Mesenchymal stem cell (in vitro differentiated cells and primary cell): ENCODE measurements at regions not wholly inside any gene's neighbourhood (a gene's known extent, or its start where the extent isn't known, plus 50 kb on each side); places are given as distances from the start of the nearest gene placed in this dataset.

Experiments
- DNase-seq: peaks from one replicate; pipeline ENCODE4 v3.0.0-alpha.2; 2013
- H2AFZ ChIP-seq: one replicate; pipeline ENCODE4 v1.6.1; 2013; ENCODE audit warnings: low read depth, mild to moderate bottlenecking, control low read depth, inconsistent platforms, low read length, moderate library complexity
- H2AK5ac ChIP-seq: 2 replicates; pipeline ENCODE4 v1.6.1; 2013; ENCODE audit warnings: low read length, moderate library complexity, mild to moderate bottlenecking, inconsistent platforms; ENCODE audit not compliant: severe bottlenecking
- H2BK120ac ChIP-seq: one replicate; pipeline ENCODE4 v1.6.1; 2013; ENCODE audit warnings: low read depth, mild to moderate bottlenecking, inconsistent platforms, low read length, moderate library complexity
- H2BK12ac ChIP-seq, 2 experiments: one replicate each; pipeline ENCODE4 v1.6.1; 2013; ENCODE audit warnings: inconsistent platforms in 2 of 2, low read length in 2 of 2, mild to moderate bottlenecking in 2 of 2, moderate library complexity in 2 of 2, control low read depth in 1 of 2
- H2BK15ac ChIP-seq: one replicate; pipeline ENCODE4 v1.6.1; 2013; ENCODE audit warnings: mild to moderate bottlenecking, low read depth, inconsistent platforms; ENCODE audit not compliant: poor library complexity, severe bottlenecking
- H2BK5ac ChIP-seq: 2 replicates; pipeline ENCODE4 v1.6.1; 2013; ENCODE audit warnings: low read depth, mild to moderate bottlenecking, low read length, control low read depth, inconsistent platforms; ENCODE audit not compliant: poor library complexity, severe bottlenecking
- H3K14ac ChIP-seq, 2 experiments: one replicate each; pipeline ENCODE4 v1.6.1; 2013; ENCODE audit warnings: inconsistent platforms in 2 of 2, low read length in 2 of 2, control low read depth in 1 of 2, mild to moderate bottlenecking in 1 of 2, moderate library complexity in 1 of 2
- H3K18ac ChIP-seq, 2 experiments: one replicate each; pipeline ENCODE4 v1.6.1; 2013; ENCODE audit warnings: inconsistent platforms in 2 of 2, low read length in 2 of 2, control low read depth in 1 of 2, low read depth in 1 of 2, mild to moderate bottlenecking in 1 of 2
- H3K23ac ChIP-seq, 2 experiments: one replicate each; pipeline ENCODE4 v1.6.1; 2013; ENCODE audit warnings: inconsistent platforms in 2 of 2, low read length in 2 of 2, mild to moderate bottlenecking in 2 of 2, moderate library complexity in 2 of 2, control low read depth in 1 of 2
- H3K27ac ChIP-seq: 2 replicates; pipeline ENCODE4 v1.5.1; 2013; ENCODE audit warnings: mild to moderate bottlenecking, moderate library complexity, low read length, control low read depth, inconsistent platforms; ENCODE audit not compliant: poor library complexity, severe bottlenecking
- H3K27me3 ChIP-seq, 2 experiments: 2 replicates each; pipeline versions ENCODE4 v1.6.1 to v1.7.0; 2013; ENCODE audit warnings: low read length in 2 of 2, mild to moderate bottlenecking in 2 of 2, moderate library complexity in 2 of 2, control low read depth in 1 of 2, inconsistent platforms in 1 of 2; ENCODE audit not compliant: control insufficient read depth in 1 of 2, insufficient read depth in 1 of 2
- H3K36me3 ChIP-seq, 2 experiments: 2 replicates each; pipeline versions ENCODE4 v1.6.1 to v1.7.0; 2013; ENCODE audit warnings: low read length in 2 of 2, control low read depth in 1 of 2, inconsistent platforms in 1 of 2, low read depth in 1 of 2, mild to moderate bottlenecking in 1 of 2; ENCODE audit not compliant: insufficient read depth in 2 of 2, control insufficient read depth in 1 of 2
- H3K4ac ChIP-seq, 2 experiments: one replicate each; pipeline ENCODE4 v1.6.1; 2013; ENCODE audit warnings: inconsistent platforms in 2 of 2, low read length in 2 of 2, mild to moderate bottlenecking in 2 of 2, moderate library complexity in 2 of 2, control low read depth in 1 of 2, low read depth in 1 of 2
- H3K4me1 ChIP-seq: 2 replicates; pipeline ENCODE4 v1.6.1; 2013; ENCODE audit warnings: low read depth, low read length, control low read depth; ENCODE audit not compliant: control insufficient read depth, insufficient read depth
- H3K4me2 ChIP-seq: 2 replicates; pipeline ENCODE4 v1.6.1; 2013; ENCODE audit warnings: low read length, mild to moderate bottlenecking, inconsistent platforms; ENCODE audit not compliant: poor library complexity, severe bottlenecking
- H3K4me3 ChIP-seq, 2 experiments: 2 replicates each; pipeline versions ENCODE4 v1.5.1 to v1.7.0; 2013; ENCODE audit warnings: low read length in 2 of 2, mild to moderate bottlenecking in 2 of 2, control low read depth in 1 of 2, low read depth in 1 of 2; ENCODE audit not compliant: insufficient read depth in 1 of 2
- H3K79me1 ChIP-seq: replicated peaks from 2 replicates; pipeline ENCODE4 v1.6.1; 2013; ENCODE audit warnings: mild to moderate bottlenecking, control low read depth, low read length, inconsistent platforms; ENCODE audit not compliant: poor library complexity, severe bottlenecking
- H3K9ac ChIP-seq: 2 replicates; pipeline ENCODE4 v1.7.0; 2013; ENCODE audit warnings: mild to moderate bottlenecking, low read length, moderate library complexity
- H3K9me3 ChIP-seq: 2 replicates; pipeline ENCODE4 v1.7.0; 2013; ENCODE audit warnings: mild to moderate bottlenecking, low read length; ENCODE audit not compliant: control insufficient read depth
- H4K8ac ChIP-seq: one replicate; pipeline ENCODE4 v1.6.1; 2013; ENCODE audit warnings: inconsistent platforms, mild to moderate bottlenecking, low read length, moderate library complexity
- H4K91ac ChIP-seq: one replicate; pipeline ENCODE4 v1.6.1; 2013; ENCODE audit warnings: mild to moderate bottlenecking, low read length, inconsistent platforms
- WGBS: methylation state at CpG from one replicate; pipeline ENCODE4 v1.1.7; 2013; ENCODE audit warnings: mixed read lengths; 5-methylcytosine and 5-hydroxymethylcytosine counted together

- Histone ChIP-seq H3K27me3 (peaks cover 44 to 58% of the 10 kb centered on the region in 2 experiments), H3K18ac (no peak overlapping the region), H3K36me3 (no peaks in the 10 kb centered on the region), H3K79me1 (no peaks in the 10 kb centered on the region), H2BK12ac (no peak overlapping the region), H2BK120ac (no peak overlapping the region), H3K27ac (no peak overlapping the region), H3K14ac (no peak overlapping the region), H2AK5ac (no peak overlapping the region), H2BK5ac (no peak overlapping the region), H3K9ac (no peak overlapping the region), H3K9me3 (no peaks in the 10 kb centered on the region), H4K8ac (no peak overlapping the region), H3K4me2 (no peak overlapping the region), H3K4me1 (no peaks in the 10 kb centered on the region), H2AFZ (no peak overlapping the region), H4K91ac (no peak overlapping the region), H2BK15ac (no peak overlapping the region), H3K4ac (no peak overlapping the region), H3K4me3 (no peak overlapping the region), H3K23ac (no peak overlapping the region)
- no peak for DNase-seq
- 62% methylated on average over 15 of the region's 16 CpGs for WGBS
These were observed 140.5 kb upstream of the LHX5 start for GRCh38 chr12:113612076-113612728.

- no peak overlapping the region for H2AK5ac ChIP-seq
- WGBS, result 83% methylated on average over 8 of the region's 8 CpGs
- no peak for DNase-seq
- no peak overlapping the region for H2BK5ac ChIP-seq
- no peak overlapping the region for H3K4me2 ChIP-seq
- no peak overlapping the region for H3K4me3 ChIP-seq
- peaks cover 44 to 56% of the 10 kb centered on the region in 2 experiments for H3K27me3 ChIP-seq
- H3K23ac ChIP-seq, result no peak overlapping the region
- H3K4ac ChIP-seq, result no peak overlapping the region
- H3K4me1 ChIP-seq, result no peaks in the 10 kb centered on the region
- H2BK15ac ChIP-seq, result no peak overlapping the region
- no peaks in the 10 kb centered on the region for H3K79me1 ChIP-seq
- H3K14ac ChIP-seq, result no peak overlapping the region
- no peaks in the 10 kb centered on the region for H3K36me3 ChIP-seq
- no peak overlapping the region for H4K91ac ChIP-seq
- no peak overlapping the region for H4K8ac ChIP-seq
- no peak overlapping the region for H2AFZ ChIP-seq
- no peak overlapping the region for H3K9ac ChIP-seq
- no peak overlapping the region for H3K18ac ChIP-seq
- H3K9me3 ChIP-seq, result no peaks in the 10 kb centered on the region
- no peak overlapping the region for H2BK12ac ChIP-seq
- no peak overlapping the region for H3K27ac ChIP-seq
- no peak overlapping the region for H2BK120ac ChIP-seq
These were observed 140.0 kb upstream of the LHX5 start for GRCh38 chr12:113611652-113612051.

DNA sequence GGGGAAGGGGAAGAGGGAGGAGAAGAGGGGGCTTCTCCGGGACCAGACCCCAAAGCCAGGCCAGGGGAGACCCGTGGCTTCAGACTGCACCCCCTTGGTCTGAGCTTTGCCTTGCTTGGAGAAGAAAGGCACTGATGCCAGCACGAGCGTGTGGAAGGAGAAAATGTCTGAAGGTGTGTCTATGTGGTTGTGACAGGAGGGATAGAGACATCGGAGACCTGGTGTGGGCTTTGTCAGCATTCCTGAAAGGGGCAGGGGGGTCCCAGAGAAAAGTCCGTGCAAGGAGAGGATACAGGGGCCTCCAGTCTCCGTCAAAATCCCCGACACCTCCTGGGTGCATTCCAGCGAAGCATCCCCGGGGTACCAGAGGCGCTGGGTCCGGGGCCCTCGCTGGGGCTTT is 139.0 kb upstream of the LHX5 start:
- Histone ChIP-seq H3K9me3 (no peaks in the 10 kb centered on the region), H3K4ac (no peak overlapping the region), H4K91ac (no peak overlapping the region), H2BK15ac (no peak overlapping the region), H3K4me1 (no peaks in the 10 kb centered on the region), H3K27ac (no peak overlapping the region), H2BK120ac (no peak overlapping the region), H3K79me1 (no peaks in the 10 kb centered on the region), H3K9ac (no peak overlapping the region), H3K23ac (no peak overlapping the region), H2BK5ac (no peak overlapping the region), H2AFZ (no peak overlapping the region), H3K36me3 (no peaks in the 10 kb centered on the region), H2BK12ac (no peak overlapping the region), H3K27me3 (peaks cover 41 to 52% of the 10 kb centered on the region in 2 experiments), H3K14ac (no peak overlapping the region), H3K18ac (no peak overlapping the region), H2AK5ac (no peak overlapping the region), H4K8ac (no peak overlapping the region), H3K4me3 (no peak overlapping the region), H3K4me2 (no peak overlapping the region)
- WGBS, result 6% methylated on average over 13 of the region's 13 CpGs
- no peak for DNase-seq

GRCh38 chr12:113609692-113610469 is 138.2 kb upstream of the LHX5 start:
- Histone ChIP-seq H3K14ac (no peak overlapping the region), H3K9me3 (no peaks in the 10 kb centered on the region), H4K91ac (no peak overlapping the region), H4K8ac (no peak overlapping the region), H2BK12ac (no peak overlapping the region), H3K27me3 (peaks cover 41 to 52% of the 10 kb centered on the region in 2 experiments), H2BK120ac (no peak overlapping the region), H3K4me1 (no peaks in the 10 kb centered on the region), H3K9ac (no peak overlapping the region), H2BK15ac (no peak overlapping the region), H3K36me3 (no peaks in the 10 kb centered on the region), H2AFZ (no peak overlapping the region), H3K27ac (no peak overlapping the region), H3K79me1 (no peaks in the 10 kb centered on the region), H3K23ac (no peak overlapping the region), H3K4me2 (no peak overlapping the region), H3K4ac (no peak overlapping the region), H2AK5ac (no peak overlapping the region), H3K4me3 (no peak overlapping the region), H2BK5ac (no peak overlapping the region), H3K18ac (no peak overlapping the region)
- WGBS, result 9% methylated on average over 10 of the region's 16 CpGs
- no peak for DNase-seq
